OCI-LY3 (cell line): ENCODE measurements at regions not wholly inside any gene's neighbourhood (a gene's known extent, or its start where the extent isn't known, plus 50 kb on each side); places are given as distances from the start of the nearest gene placed in this dataset.

Experiments used
- H2AFZ ChIP-seq: fragments of 200-600, 300-600 bp; shearing (Covaris generic); 2 replicates; pipeline ENCODE4 v1.6.0; 2014; ENCODE audit warnings: antibody characterized with exemption, low read depth, low read length
- H3K27ac ChIP-seq: fragments of 200-600, 300-600 bp; sonication (generic); 2 replicates; pipeline ENCODE4 v1.5.1; 2014; ENCODE audit warnings: mild to moderate bottlenecking, low read length, moderate library complexity, mixed read lengths
- H3K27me3 ChIP-seq: fragments of 200-600, 300-600 bp; sonication (generic); 2 replicates; pipeline ENCODE4 v1.6.1; 2014; ENCODE audit warnings: low read depth, low read length, mixed read lengths
- H3K36me3 ChIP-seq: fragments of 200-600, 300-600 bp; sonication (generic); replicated peaks from 2 replicates; pipeline ENCODE3; 2014; ENCODE audit warnings: low read depth, low read length, mixed read lengths
- H3K4me1 ChIP-seq: fragments of 300-600, 200-600 bp; sonication (generic); 2 replicates; pipeline ENCODE4 v1.6.1; 2014; ENCODE audit warnings: low read length, mixed read lengths
- H3K4me2 ChIP-seq: fragments of 200-600, 300-600 bp; sonication (generic); 2 replicates; pipeline ENCODE4 v1.6.1; 2014; ENCODE audit warnings: low read length, mixed read lengths
- H3K4me3 ChIP-seq: fragments of 300-600, 200-600 bp; sonication (generic); 2 replicates; pipeline ENCODE4 v1.5.1; 2014; ENCODE audit warnings: antibody characterized with exemption, mild to moderate bottlenecking, low read length, moderate library complexity
- H3K79me2 ChIP-seq: fragments of 300-600, 200-600 bp; shearing (Covaris generic); 2 replicates; pipeline ENCODE4 v1.6.1; 2014; ENCODE audit warnings: mild to moderate bottlenecking, low read length, mixed read lengths
- H3K9ac ChIP-seq: fragments of 300-600, 200-600 bp; shearing (Covaris generic); 2 replicates; pipeline ENCODE4 v1.6.0; 2014; ENCODE audit warnings: mild to moderate bottlenecking, low read length, moderate library complexity
- H3K9me3 ChIP-seq: fragments of 200-600, 300-600 bp; shearing (Covaris generic); 2 replicates; pipeline ENCODE4 v1.6.1; 2014; ENCODE audit warnings: low read length, mixed read lengths; ENCODE audit not compliant: insufficient read depth
- H4K20me1 ChIP-seq: fragments of 200-600, 300-600 bp; sonication (generic); 2 replicates; pipeline ENCODE4 v1.6.1; 2016; ENCODE audit warnings: low read length, mixed read lengths; ENCODE audit not compliant: insufficient read depth
- CTCF ChIP-seq: fragments of 200-600, 300-600 bp; sonication (generic); IDR thresholded peaks from 2 replicates; pipeline ENCODE4 v1.5.1; 2014; ENCODE audit warnings: antibody characterized with exemption, low read length, low read depth
- EZH2phosphoT487 ChIP-seq: fragments of 200-600 bp; shearing (Covaris generic); IDR thresholded peaks from 2 replicates; pipeline ENCODE4 v1.6.1; 2018; ENCODE audit warnings: antibody characterized with exemption, mixed run types, low read depth

GRCh38 chr11:39120890-39121289, 2338.6 kb downstream of the LRRC4C start:
- Histone ChIP-seq H4K20me1 (no peaks in the 10 kb centered on the region), H3K4me3 (no peak overlapping the region), H2AFZ (no peak overlapping the region), H3K27me3 (no peaks in the 10 kb centered on the region), H3K36me3 (peaks cover 2% of the 10 kb centered on the region), H3K79me2 (no peaks in the 10 kb centered on the region), H3K9me3 (no peaks in the 10 kb centered on the region), H3K9ac (no peak overlapping the region), H3K4me2 (no peak overlapping the region), H3K4me1 (peaks cover 10% of the 10 kb centered on the region; the same call in 1 of the 2 replicates), H3K27ac (no peak overlapping the region)
- TF ChIP-seq CTCF, result no peak

- TF ChIP-seq EZH2phosphoT487 (no peak), CTCF (no peak)
- Histone ChIP-seq H3K9ac (no peak overlapping the region), H2AFZ (no peak overlapping the region), H3K4me2 (peak overlapping the region; percentile 12; the same call in 1 of the 2 replicates), H3K27me3 (no peaks in the 10 kb centered on the region), H3K79me2 (no peaks in the 10 kb centered on the region), H3K27ac (peak overlapping the region; percentile 12; the same call in 1 of the 2 replicates), H4K20me1 (no peaks in the 10 kb centered on the region), H3K9me3 (no peaks in the 10 kb centered on the region), H3K36me3 (no peaks in the 10 kb centered on the region), H3K4me1 (peaks cover 13% of the 10 kb centered on the region), H3K4me3 (no peak overlapping the region)
Measured at GRCh38 chr11:39113606-39114005, 2345.8 kb downstream of the LRRC4C start.

- no peak for TF ChIP-seq EZH2phosphoT487
- no peak for TF ChIP-seq CTCF
- H4K20me1 ChIP-seq, result no peaks in the 10 kb centered on the region
- H3K79me2 ChIP-seq, result no peaks in the 10 kb centered on the region
- H3K4me1 ChIP-seq, result no peaks in the 10 kb centered on the region
- H3K27ac ChIP-seq, result no peak overlapping the region
- no peak overlapping the region for H3K4me2 ChIP-seq
- no peaks in the 10 kb centered on the region for H3K27me3 ChIP-seq
- H3K36me3 ChIP-seq, result no peaks in the 10 kb centered on the region
- no peak overlapping the region for H3K4me3 ChIP-seq
- no peak overlapping the region for H2AFZ ChIP-seq
- H3K9ac ChIP-seq, result no peak overlapping the region
- no peaks in the 10 kb centered on the region for H3K9me3 ChIP-seq
Measured at GRCh38 chr11:39102236-39102635, 2357.2 kb downstream of the LRRC4C start.

- no peak overlapping the region for H3K4me3 ChIP-seq
- no peak overlapping the region for H3K4me2 ChIP-seq
- no peak overlapping the region for H3K9ac ChIP-seq
- no peaks in the 10 kb centered on the region for H3K27me3 ChIP-seq
- H3K9me3 ChIP-seq, result no peaks in the 10 kb centered on the region
- no peaks in the 10 kb centered on the region for H3K79me2 ChIP-seq
- TF ChIP-seq EZH2phosphoT487 (no peak), CTCF (no peak)
- no peak overlapping the region for H2AFZ ChIP-seq
- no peaks in the 10 kb centered on the region for H3K36me3 ChIP-seq
- H3K4me1 ChIP-seq, result no peaks in the 10 kb centered on the region
- no peaks in the 10 kb centered on the region for H4K20me1 ChIP-seq
- H3K27ac ChIP-seq, result no peak overlapping the region
Measured at GRCh38 chr11:39078465-39078864, 2381.0 kb downstream of the LRRC4C start.
